HepG2 (cell line): ENCODE measurements at regions not wholly inside any gene's neighbourhood (a gene's known extent, or its start where the extent isn't known, plus 50 kb on each side); places are given as distances from the start of the nearest gene placed in this dataset.

Source experiments
- ATAC-seq: fragments of 200-7000 bp; cut with Tn5 transposase; 3 replicates; pipeline ENCODE4 v1.9.1; 2020; ENCODE audit warnings: mild to moderate bottlenecking, moderate library complexity
- BruUV-seq: library from RNA; stranded (reverse); fragments of 400-500 nt; replicated peaks from 2 replicates; lab custom pipeline; 2021; lab: Mats Ljungman, UMichigan
- CTCF ChIA-PET: fragments of 300-600 bp; formaldehyde crosslinking; extraction: SDS; loops from one replicate; lab custom pipeline; 2021; ENCODE audit warnings: low total read pairs, inconsistent platforms, low intra/inter-chr PET ratio; lab: Yijun Ruan, JAX
- POLR2A ChIA-PET: fragments of 350-600 bp; sonication (Branson Sonifier 250); formaldehyde crosslinking; loops from one replicate; lab custom pipeline; 2020; ENCODE audit warnings: antibody characterized with exemption, inconsistent platforms; lab: Yijun Ruan, JAX
- DNase-seq: peaks from one replicate; pipeline ENCODE4 v3.0.0-alpha.2; 2015; ENCODE audit warnings: low spot score
- FAIRE-seq: peaks from 3 replicates; lab custom pipeline; 2011; peaks lifted over from hg19 to GRCh38; lab: Jason Lieb, UNC
- H2AFZ ChIP-seq: one replicate; pipeline ENCODE4 v1.6.1; 2011; ENCODE audit warnings: low read length, inconsistent platforms
- H3K27ac ChIP-seq: fragments of 300-600 bp; 3 replicates; pipeline ENCODE4 v1.8.0; 2011; ENCODE audit warnings: mixed run types, mild to moderate bottlenecking, mixed read lengths, low read length, inconsistent platforms; ENCODE audit not compliant: insufficient read depth; ENCODE audit errors: extremely low read length
- H3K27me3 ChIP-seq, 2 experiments: fragments of 200-600 bp in 1 of 2; 2 replicates in 1 of 2; 3 replicates in 1 of 2; pipeline versions ENCODE4 v1.6.0 to v1.8.0; 2011; ENCODE audit warnings: low read length in 2 of 2, mild to moderate bottlenecking in 2 of 2, moderate library complexity in 2 of 2, inconsistent platforms in 1 of 2; ENCODE audit not compliant: insufficient read depth in 2 of 2, control insufficient read depth in 1 of 2
- H3K36me3 ChIP-seq, 2 experiments: fragments of 200-600 bp in 1 of 2; replicated peaks in 1 of 2; 2 replicates in 1 of 2; 3 replicates in 1 of 2; pipeline versions ENCODE4 v1.5.1 to v1.8.0; 2011; ENCODE audit warnings: low read length in 2 of 2, inconsistent platforms in 1 of 2; ENCODE audit not compliant: insufficient read depth in 2 of 2, control insufficient read depth in 1 of 2
- H3K4me1 ChIP-seq: 2 replicates; pipeline ENCODE4 v1.5.1; 2012; ENCODE audit warnings: low read length, inconsistent platforms; ENCODE audit not compliant: insufficient read depth
- H3K4me2 ChIP-seq: 2 replicates; pipeline ENCODE4 v1.6.0; 2011; ENCODE audit warnings: low read depth, low read length, inconsistent platforms
- H3K4me3 ChIP-seq, 3 experiments: fragments of 200-600 bp in 1 of 3; sonication (generic), shearing (Covaris generic) in 1 of 3; replicated peaks in 1 of 3; 2 replicates each; pipeline ENCODE4 v1.5.1; 2011 to 2016; ENCODE audit warnings: low read length in 3 of 3, inconsistent platforms in 2 of 3, low read depth in 2 of 3, mild to moderate bottlenecking in 2 of 3, control low read depth in 1 of 3, mixed read lengths in 1 of 3; ENCODE audit not compliant: insufficient read depth in 1 of 3
- H3K79me2 ChIP-seq: one replicate; pipeline ENCODE4 v1.6.1; 2011; ENCODE audit warnings: low read length, inconsistent platforms; ENCODE audit not compliant: insufficient read depth
- H3K9ac ChIP-seq: 2 replicates; pipeline ENCODE4 v1.6.0; 2011; ENCODE audit warnings: mild to moderate bottlenecking, low read depth, low read length, inconsistent platforms; ENCODE audit not compliant: insufficient read depth
- H3K9me3 ChIP-seq: 2 replicates; pipeline ENCODE4 v1.5.1; 2012; ENCODE audit warnings: mild to moderate bottlenecking, low read length
- H4K20me1 ChIP-seq: 2 replicates; pipeline ENCODE4 v1.6.0; 2011; ENCODE audit warnings: inconsistent platforms, mild to moderate bottlenecking, low read length, moderate library complexity; ENCODE audit not compliant: insufficient read depth
- CREM ChIP-seq, 2 experiments: sonication (generic) in 1 of 2; formaldehyde crosslinking in 1 of 2; IDR thresholded peaks; 2 replicates each; pipeline versions ENCODE4 v1.4.0 to v1.6.1; 2016 to 2020; ENCODE audit warnings: antibody characterized with exemption in 1 of 2, mild to moderate bottlenecking in 1 of 2, missing genetic modification reagents in 1 of 2
- JARID2 ChIP-seq: sonication (generic); formaldehyde crosslinking; IDR thresholded peaks from 2 replicates; pipeline ENCODE4 v1.8.1; 2023; ENCODE audit warnings: missing genetic modification reagents, inconsistent platforms; ENCODE audit not compliant: insufficient replicate concordance
- NFKB2 ChIP-seq: sonication (generic); formaldehyde crosslinking; IDR thresholded peaks from 2 replicates; pipeline ENCODE4 v1.4.0; 2020; ENCODE audit warnings: missing genetic modification reagents, borderline replicate concordance
- RCOR2 ChIP-seq: IDR thresholded peaks from 2 replicates; pipeline ENCODE4 v1.6.1; 2016; ENCODE audit warnings: missing biosample characterization, missing genetic modification reagents
- RELA ChIP-seq: sonication (generic); formaldehyde crosslinking; IDR thresholded peaks from 2 replicates; pipeline ENCODE4 v1.4.0; 2020; ENCODE audit warnings: missing genetic modification reagents
- REPIN1 ChIP-seq: sonication (generic); formaldehyde crosslinking; IDR thresholded peaks from 2 replicates; pipeline ENCODE4 v1.8.0; 2022; ENCODE audit warnings: missing genetic modification reagents, low read depth, mild to moderate bottlenecking, borderline replicate concordance
- RNF2 ChIP-seq: fragments of 450-650 bp; conservative IDR thresholded peaks from 2 replicates; pipeline ENCODE4 v1.6.1; 2016; ENCODE audit warnings: low read depth
- ZNF124 ChIP-seq: sonication (generic); formaldehyde crosslinking; IDR thresholded peaks from 2 replicates; pipeline ENCODE4 v1.4.0; 2020; ENCODE audit warnings: missing genetic modification reagents
- ZNF225 ChIP-seq: sonication (generic); formaldehyde crosslinking; IDR thresholded peaks from 2 replicates; pipeline ENCODE4 v1.4.0; 2020; ENCODE audit warnings: mild to moderate bottlenecking, missing genetic modification reagents
- ZNF549 ChIP-seq: sonication (generic); formaldehyde crosslinking; IDR thresholded peaks from 2 replicates; pipeline ENCODE4 v1.5.0; 2020; ENCODE audit warnings: missing genetic modification reagents
- ZNF784 ChIP-seq: sonication (generic); formaldehyde crosslinking; IDR thresholded peaks from 2 replicates; pipeline ENCODE4 v1.5.1; 2020; ENCODE audit warnings: missing genetic modification reagents, mild to moderate bottlenecking, borderline replicate concordance
- WGBS: methylation state at CpG from one replicate; pipeline ENCODE4 v1.1.6; 2017; ENCODE audit warnings: low lambda C conversion rate; 5-methylcytosine and 5-hydroxymethylcytosine counted together
- in situ Hi-C: cut with HindIII; loops from 2 replicates; pipeline ENCODE4 v1.10.0; 2017; ENCODE audit warnings: low pct_unique_long_range_greater_than_20kb; ENCODE audit not compliant: extremely low pct_ligation_motif_present
- intact Hi-C: fragments of 100-400 bp; cut with micrococcal nuclease; formaldehyde crosslinking; loops from one replicate; pipeline ENCODE4 v1.10.0; 2022; ENCODE audit not compliant: unreplicated experiment

- TF ChIP-seq CREM (IDR thresholded peaks at IDR 0.05) (no peak), CREM (CRISPR knock-in tag; IDR thresholded peaks at IDR 0.05) (no peak), ZNF784 (CRISPR knock-in tag) (no peak), ZNF225 (CRISPR knock-in tag) (no peak), ZNF549 (CRISPR knock-in tag) (no peak), RELA (CRISPR knock-in tag) (no peak), JARID2 (CRISPR knock-in tag) (no peak), RCOR2 (CRISPR knock-in tag) (no peak), RNF2 (no peak), NFKB2 (CRISPR knock-in tag) (no peak), REPIN1 (CRISPR knock-in tag) (no peak), ZNF124 (CRISPR knock-in tag) (no peak)
- FAIRE-seq (no peak), DNase-seq (no peak), ATAC-seq (no peak)
- WGBS: 0% methylated on average over 1 of the region's 1 CpG
- Histone ChIP-seq H3K4me1 (no peaks in the 10 kb centered on the region), H3K9me3 (no peaks in the 10 kb centered on the region), H2AFZ (no peak overlapping the region), H3K4me2 (no peak overlapping the region), H3K36me3 (no peaks in the 10 kb centered on the region), H4K20me1 (no peaks in the 10 kb centered on the region), H3K27me3 (no peaks in the 10 kb centered on the region), H3K9ac (no peak overlapping the region), H3K27ac (no peak overlapping the region), H3K4me3 (no peak overlapping the region), H3K79me2 (no peaks in the 10 kb centered on the region)
- ChIA-PET CTCF (no interaction called here), POLR2A (no interaction called here)
- in situ Hi-C loops: no loop called here
- intact Hi-C loops: loop anchor here (10.0 kb wide), 1 partner anchor 453 kb away; no protein-coding TSS in a partner anchor
- BruUV-seq: no TSS peak
Observed at GRCh38 chr3:103127737-103128136, 692.9 kb downstream of the ZPLD1 start.
